ENCODE measurements at regions not wholly inside any gene's neighbourhood (a gene's known extent, or its start where the extent isn't known, plus 50 kb on each side); places are given as distances from the start of the nearest gene placed in this dataset.

DNA sequence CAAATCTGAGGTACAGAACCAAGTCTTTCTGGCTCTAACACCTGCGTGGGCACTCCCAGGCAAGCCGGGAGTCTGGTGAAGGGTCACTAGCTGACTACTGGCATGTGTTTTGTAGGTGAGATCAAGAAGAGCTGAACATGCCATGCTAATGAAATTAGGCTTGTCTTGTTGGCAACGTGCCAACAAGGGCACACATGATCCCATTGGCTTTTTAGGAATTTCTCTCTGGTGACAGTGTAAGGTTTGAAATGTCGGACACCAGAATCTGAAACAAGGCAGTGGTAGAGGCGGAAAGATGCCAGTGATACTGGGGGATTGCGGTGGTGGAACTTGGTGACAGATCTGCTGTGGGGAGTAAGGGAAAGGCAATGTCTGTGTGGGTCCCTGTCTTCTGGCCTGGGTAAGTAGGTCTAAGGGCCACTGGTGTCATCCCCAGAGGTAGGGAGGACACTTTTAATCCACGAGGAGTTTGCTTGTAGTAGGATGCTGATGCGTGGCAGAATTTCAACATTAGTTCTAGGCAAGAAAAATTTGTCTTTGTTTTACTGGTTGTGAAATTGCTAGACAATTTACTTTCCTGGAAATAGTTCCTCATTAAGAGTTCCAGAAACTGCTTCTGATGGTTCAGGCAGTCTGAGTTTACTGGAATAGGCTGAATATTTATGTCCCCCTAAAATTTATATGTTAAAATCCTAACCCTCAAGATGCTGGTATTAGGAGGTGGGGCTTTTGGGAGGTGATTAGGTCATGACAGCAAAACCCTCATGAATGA is 52.6 kb upstream of the ACMSD start:
- no peak for DNase-seq
- Mint-ChIP-seq H3K36me3 (ENCODE audit: low read depth) (no peaks in the 10 kb centered on the region), H3K9me3 (no peaks in the 10 kb centered on the region), H3K27me3 (peaks cover 10% of the 10 kb centered on the region), H3K4me1 (no peaks in the 10 kb centered on the region), H3K4me3 (no peak overlapping the region), H3K27ac (no peak overlapping the region)
- intact Hi-C loops (cut with micrococcal nuclease) = no loop called here

DNA sequence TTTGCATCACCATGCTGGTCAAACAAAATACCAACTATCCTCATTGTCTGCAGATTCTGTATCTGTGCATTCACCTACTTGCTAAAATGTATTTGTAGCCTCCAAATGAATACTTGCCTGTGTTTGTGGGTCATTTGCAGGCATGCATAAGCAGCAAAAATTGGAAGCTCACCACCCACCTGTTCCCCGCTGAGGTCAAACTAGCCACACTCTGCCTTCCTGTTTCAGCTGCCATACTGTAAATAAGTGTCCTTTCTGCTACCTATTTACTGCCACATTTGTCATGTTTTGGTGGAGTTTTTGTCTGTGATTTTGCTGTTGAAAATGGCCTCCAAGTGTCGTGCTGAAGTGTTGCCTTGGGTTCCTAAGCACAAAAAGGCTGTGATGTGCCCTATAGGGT is 50.0 kb upstream of the ACMSD start:
- no peak for DNase-seq
- no peaks in the 10 kb centered on the region for H3K4me1 Mint-ChIP-seq
- H3K9me3 Mint-ChIP-seq = no peaks in the 10 kb centered on the region
- H3K36me3 Mint-ChIP-seq (ENCODE audit: low read depth) = no peaks in the 10 kb centered on the region
- no peak overlapping the region for H3K27ac Mint-ChIP-seq
- peaks cover 4% of the 10 kb centered on the region for H3K27me3 Mint-ChIP-seq
- H3K4me3 Mint-ChIP-seq = no peak overlapping the region
- intact Hi-C loops (cut with micrococcal nuclease) = no loop called here

All from activated CD4-positive, alpha-beta T cell treated with anti-CD3 and anti-CD28 coated beads, Interleukin-2, amount 10 ng/mL, durations not matched to agents 24 days and 14 days (primary cell).